GM23338 (cell line): ENCODE measurements at regions not wholly inside any gene's neighbourhood (a gene's known extent, or its start where the extent isn't known, plus 50 kb on each side); places are given as distances from the start of the nearest gene placed in this dataset.

Experiments
- CREB1 ChIP-seq: fragments of 250-450 bp; sonication (Bioruptor Pico); IDR thresholded peaks from 2 replicates; pipeline ENCODE4 v1.5.0; 2020; ENCODE audit warnings: low read depth, mild to moderate bottlenecking, moderate library complexity
- EZH2 ChIP-seq: fragments of 200-600 bp; sonication (generic); IDR thresholded peaks from one replicate; pipeline ENCODE4 v1.8.0; 2017; ENCODE audit warnings: antibody characterized with exemption, mild to moderate bottlenecking, low read depth; ENCODE audit not compliant: unreplicated experiment
- EZH2phosphoT487 ChIP-seq: fragments of 200-600 bp; sonication (generic); IDR thresholded peaks from one replicate; pipeline ENCODE4 v1.8.1; 2018; ENCODE audit warnings: antibody characterized with exemption; ENCODE audit not compliant: unreplicated experiment
- JUNB ChIP-seq: IDR thresholded peaks from one replicate; pipeline ENCODE4 v1.6.1; 2016; ENCODE audit warnings: antibody characterized with exemption; ENCODE audit not compliant: unreplicated experiment
- NANOG ChIP-seq: IDR thresholded peaks from 2 replicates; pipeline ENCODE4 v1.6.1; 2016; ENCODE audit warnings: antibody characterized with exemption, borderline replicate concordance
- POLR2AphosphoS5 ChIP-seq: IDR thresholded peaks from 2 replicates; pipeline ENCODE4 v1.6.1; 2016; ENCODE audit warnings: antibody characterized with exemption, low read depth
- STAT1 ChIP-seq: IDR thresholded peaks from one replicate; pipeline ENCODE4 v1.6.1; 2016; ENCODE audit warnings: antibody characterized with exemption; ENCODE audit not compliant: unreplicated experiment
- ZNF114 ChIP-seq: fragments of 250-450 bp; sonication (Bioruptor Pico); IDR thresholded peaks from 2 replicates; pipeline ENCODE4 v1.5.0; 2020; ENCODE audit warnings: mild to moderate bottlenecking, moderate library complexity
- ZNF331 ChIP-seq: fragments of 250-450 bp; sonication (Bioruptor Pico); IDR thresholded peaks from 2 replicates; pipeline ENCODE4 v1.5.0; 2020; ENCODE audit warnings: low read depth, mild to moderate bottlenecking, moderate library complexity
- TF ChIP-seq, protein P1 (sequence below), 2 experiments: fragments of 200-600 bp in 1 of 2; sonication (generic) in 1 of 2; conservative IDR thresholded peaks; 2 replicates each; pipeline versions ENCODE4 v1.5.1 to v1.6.1; 2016 to 2017; ENCODE audit warnings: antibody characterized with exemption in 2 of 2, low read depth in 2 of 2, mild to moderate bottlenecking in 2 of 2, moderate library complexity in 1 of 2
- TF ChIP-seq, protein P2 (sequence below): IDR thresholded peaks from one replicate; pipeline ENCODE4 v1.6.1; 2018; ENCODE audit warnings: antibody characterized with exemption; ENCODE audit not compliant: unreplicated experiment
- TF ChIP-seq, protein P3 (sequence below): IDR thresholded peaks from 2 replicates; pipeline ENCODE4 v1.6.1; 2016; ENCODE audit warnings: antibody characterized with exemption
- TF ChIP-seq, protein P4 (sequence below): fragments of 250-450 bp; sonication (Bioruptor Pico); IDR thresholded peaks from 2 replicates; pipeline ENCODE4 v1.5.0; 2020; ENCODE audit warnings: mild to moderate bottlenecking, moderate library complexity

DNA sequence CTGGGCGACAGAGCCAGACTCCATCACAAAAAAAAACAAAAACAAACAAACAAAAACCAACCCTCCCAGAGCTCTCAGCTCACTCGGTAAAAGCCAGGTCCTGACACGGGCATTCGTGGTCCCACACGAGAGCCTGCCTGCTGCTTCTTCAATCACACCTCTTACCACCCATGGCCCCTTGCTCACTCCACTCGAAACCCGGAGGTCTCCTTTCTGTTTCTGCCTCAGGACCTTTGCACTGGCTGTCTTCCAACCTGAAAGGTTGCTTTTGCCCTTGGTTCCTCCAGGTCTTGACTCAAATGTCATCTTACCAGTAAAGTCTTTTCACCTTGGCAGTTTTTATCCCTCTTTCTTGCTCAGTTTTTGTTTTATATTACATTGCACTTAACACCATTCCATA is 169.6 kb downstream of the EVX1 start:
- TF ChIP-seq, protein P1, sequence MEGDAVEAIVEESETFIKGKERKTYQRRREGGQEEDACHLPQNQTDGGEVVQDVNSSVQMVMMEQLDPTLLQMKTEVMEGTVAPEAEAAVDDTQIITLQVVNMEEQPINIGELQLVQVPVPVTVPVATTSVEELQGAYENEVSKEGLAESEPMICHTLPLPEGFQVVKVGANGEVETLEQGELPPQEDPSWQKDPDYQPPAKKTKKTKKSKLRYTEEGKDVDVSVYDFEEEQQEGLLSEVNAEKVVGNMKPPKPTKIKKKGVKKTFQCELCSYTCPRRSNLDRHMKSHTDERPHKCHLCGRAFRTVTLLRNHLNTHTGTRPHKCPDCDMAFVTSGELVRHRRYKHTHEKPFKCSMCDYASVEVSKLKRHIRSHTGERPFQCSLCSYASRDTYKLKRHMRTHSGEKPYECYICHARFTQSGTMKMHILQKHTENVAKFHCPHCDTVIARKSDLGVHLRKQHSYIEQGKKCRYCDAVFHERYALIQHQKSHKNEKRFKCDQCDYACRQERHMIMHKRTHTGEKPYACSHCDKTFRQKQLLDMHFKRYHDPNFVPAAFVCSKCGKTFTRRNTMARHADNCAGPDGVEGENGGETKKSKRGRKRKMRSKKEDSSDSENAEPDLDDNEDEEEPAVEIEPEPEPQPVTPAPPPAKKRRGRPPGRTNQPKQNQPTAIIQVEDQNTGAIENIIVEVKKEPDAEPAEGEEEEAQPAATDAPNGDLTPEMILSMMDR (conservative IDR thresholded peaks at IDR 0.05; ENCODE audit: low read depth in 2 of 2): no peak
- TF ChIP-seq EZH2phosphoT487 (no peak), CREB1 (CRISPR knock-in tag) (no peak), POLR2AphosphoS5 (no peak), NANOG (no peak), JUNB (no peak), EZH2 (no peak), STAT1 (no peak), ZNF331 (CRISPR knock-in tag) (no peak), ZNF114 (CRISPR knock-in tag) (no peak)
- TF ChIP-seq, protein P2, sequence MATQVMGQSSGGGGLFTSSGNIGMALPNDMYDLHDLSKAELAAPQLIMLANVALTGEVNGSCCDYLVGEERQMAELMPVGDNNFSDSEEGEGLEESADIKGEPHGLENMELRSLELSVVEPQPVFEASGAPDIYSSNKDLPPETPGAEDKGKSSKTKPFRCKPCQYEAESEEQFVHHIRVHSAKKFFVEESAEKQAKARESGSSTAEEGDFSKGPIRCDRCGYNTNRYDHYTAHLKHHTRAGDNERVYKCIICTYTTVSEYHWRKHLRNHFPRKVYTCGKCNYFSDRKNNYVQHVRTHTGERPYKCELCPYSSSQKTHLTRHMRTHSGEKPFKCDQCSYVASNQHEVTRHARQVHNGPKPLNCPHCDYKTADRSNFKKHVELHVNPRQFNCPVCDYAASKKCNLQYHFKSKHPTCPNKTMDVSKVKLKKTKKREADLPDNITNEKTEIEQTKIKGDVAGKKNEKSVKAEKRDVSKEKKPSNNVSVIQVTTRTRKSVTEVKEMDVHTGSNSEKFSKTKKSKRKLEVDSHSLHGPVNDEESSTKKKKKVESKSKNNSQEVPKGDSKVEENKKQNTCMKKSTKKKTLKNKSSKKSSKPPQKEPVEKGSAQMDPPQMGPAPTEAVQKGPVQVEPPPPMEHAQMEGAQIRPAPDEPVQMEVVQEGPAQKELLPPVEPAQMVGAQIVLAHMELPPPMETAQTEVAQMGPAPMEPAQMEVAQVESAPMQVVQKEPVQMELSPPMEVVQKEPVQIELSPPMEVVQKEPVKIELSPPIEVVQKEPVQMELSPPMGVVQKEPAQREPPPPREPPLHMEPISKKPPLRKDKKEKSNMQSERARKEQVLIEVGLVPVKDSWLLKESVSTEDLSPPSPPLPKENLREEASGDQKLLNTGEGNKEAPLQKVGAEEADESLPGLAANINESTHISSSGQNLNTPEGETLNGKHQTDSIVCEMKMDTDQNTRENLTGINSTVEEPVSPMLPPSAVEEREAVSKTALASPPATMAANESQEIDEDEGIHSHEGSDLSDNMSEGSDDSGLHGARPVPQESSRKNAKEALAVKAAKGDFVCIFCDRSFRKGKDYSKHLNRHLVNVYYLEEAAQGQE: no peak
- TF ChIP-seq, protein P3, sequence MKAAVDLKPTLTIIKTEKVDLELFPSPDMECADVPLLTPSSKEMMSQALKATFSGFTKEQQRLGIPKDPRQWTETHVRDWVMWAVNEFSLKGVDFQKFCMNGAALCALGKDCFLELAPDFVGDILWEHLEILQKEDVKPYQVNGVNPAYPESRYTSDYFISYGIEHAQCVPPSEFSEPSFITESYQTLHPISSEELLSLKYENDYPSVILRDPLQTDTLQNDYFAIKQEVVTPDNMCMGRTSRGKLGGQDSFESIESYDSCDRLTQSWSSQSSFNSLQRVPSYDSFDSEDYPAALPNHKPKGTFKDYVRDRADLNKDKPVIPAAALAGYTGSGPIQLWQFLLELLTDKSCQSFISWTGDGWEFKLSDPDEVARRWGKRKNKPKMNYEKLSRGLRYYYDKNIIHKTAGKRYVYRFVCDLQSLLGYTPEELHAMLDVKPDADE: no peak
- TF ChIP-seq, protein P4, sequence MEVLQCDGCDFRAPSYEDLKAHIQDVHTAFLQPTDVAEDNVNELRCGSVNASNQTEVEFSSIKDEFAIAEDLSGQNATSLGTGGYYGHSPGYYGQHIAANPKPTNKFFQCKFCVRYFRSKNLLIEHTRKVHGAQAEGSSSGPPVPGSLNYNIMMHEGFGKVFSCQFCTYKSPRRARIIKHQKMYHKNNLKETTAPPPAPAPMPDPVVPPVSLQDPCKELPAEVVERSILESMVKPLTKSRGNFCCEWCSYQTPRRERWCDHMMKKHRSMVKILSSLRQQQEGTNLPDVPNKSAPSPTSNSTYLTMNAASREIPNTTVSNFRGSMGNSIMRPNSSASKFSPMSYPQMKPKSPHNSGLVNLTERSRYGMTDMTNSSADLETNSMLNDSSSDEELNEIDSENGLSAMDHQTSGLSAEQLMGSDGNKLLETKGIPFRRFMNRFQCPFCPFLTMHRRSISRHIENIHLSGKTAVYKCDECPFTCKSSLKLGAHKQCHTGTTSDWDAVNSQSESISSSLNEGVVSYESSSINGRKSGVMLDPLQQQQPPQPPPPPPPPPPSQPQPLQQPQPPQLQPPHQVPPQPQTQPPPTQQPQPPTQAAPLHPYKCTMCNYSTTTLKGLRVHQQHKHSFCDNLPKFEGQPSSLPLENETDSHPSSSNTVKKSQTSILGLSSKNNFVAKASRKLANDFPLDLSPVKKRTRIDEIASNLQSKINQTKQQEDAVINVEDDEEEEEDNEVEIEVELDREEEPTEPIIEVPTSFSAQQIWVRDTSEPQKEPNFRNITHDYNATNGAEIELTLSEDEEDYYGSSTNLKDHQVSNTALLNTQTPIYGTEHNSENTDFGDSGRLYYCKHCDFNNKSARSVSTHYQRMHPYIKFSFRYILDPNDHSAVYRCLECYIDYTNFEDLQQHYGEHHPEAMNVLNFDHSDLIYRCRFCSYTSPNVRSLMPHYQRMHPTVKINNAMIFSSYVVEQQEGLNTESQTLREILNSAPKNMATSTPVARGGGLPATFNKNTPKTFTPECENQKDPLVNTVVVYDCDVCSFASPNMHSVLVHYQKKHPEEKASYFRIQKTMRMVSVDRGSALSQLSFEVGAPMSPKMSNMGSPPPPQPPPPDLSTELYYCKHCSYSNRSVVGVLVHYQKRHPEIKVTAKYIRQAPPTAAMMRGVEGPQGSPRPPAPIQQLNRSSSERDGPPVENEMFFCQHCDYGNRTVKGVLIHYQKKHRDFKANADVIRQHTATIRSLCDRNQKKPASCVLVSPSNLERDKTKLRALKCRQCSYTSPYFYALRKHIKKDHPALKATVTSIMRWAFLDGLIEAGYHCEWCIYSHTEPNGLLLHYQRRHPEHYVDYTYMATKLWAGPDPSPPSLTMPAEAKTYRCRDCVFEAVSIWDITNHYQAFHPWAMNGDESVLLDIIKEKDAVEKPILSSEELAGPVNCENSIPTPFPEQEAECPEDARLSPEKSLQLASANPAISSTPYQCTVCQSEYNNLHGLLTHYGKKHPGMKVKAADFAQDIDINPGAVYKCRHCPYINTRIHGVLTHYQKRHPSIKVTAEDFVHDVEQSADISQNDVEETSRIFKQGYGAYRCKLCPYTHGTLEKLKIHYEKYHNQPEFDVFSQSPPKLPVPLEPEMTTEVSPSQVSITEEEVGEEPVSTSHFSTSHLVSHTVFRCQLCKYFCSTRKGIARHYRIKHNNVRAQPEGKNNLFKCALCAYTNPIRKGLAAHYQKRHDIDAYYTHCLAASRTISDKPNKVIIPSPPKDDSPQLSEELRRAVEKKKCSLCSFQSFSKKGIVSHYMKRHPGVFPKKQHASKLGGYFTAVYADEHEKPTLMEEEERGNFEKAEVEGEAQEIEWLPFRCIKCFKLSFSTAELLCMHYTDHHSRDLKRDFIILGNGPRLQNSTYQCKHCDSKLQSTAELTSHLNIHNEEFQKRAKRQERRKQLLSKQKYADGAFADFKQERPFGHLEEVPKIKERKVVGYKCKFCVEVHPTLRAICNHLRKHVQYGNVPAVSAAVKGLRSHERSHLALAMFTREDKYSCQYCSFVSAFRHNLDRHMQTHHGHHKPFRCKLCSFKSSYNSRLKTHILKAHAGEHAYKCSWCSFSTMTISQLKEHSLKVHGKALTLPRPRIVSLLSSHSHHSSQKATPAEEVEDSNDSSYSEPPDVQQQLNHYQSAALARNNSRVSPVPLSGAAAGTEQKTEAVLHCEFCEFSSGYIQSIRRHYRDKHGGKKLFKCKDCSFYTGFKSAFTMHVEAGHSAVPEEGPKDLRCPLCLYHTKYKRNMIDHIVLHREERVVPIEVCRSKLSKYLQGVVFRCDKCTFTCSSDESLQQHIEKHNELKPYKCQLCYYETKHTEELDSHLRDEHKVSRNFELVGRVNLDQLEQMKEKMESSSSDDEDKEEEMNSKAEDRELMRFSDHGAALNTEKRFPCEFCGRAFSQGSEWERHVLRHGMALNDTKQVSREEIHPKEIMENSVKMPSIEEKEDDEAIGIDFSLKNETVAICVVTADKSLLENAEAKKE (CRISPR knock-in tag): no peak
